GM12878 (cell line): ENCODE measurements at regions not wholly inside any gene's neighbourhood (a gene's known extent, or its start where the extent isn't known, plus 50 kb on each side); places are given as distances from the start of the nearest gene placed in this dataset.

Experiments
- ATAC-seq: fragments of 200-7000 bp; cut with Tn5 transposase; 3 replicates; pipeline ENCODE4 v1.9.1; 2020; ENCODE audit warnings: mild to moderate bottlenecking, moderate library complexity
- BruUV-seq: library from RNA; stranded (reverse); fragments of 400-500 nt; replicated peaks from 2 replicates; lab custom pipeline; 2021; lab: Mats Ljungman, UMichigan
- CTCF ChIA-PET: fragments of 300-600 bp; sonication (Branson Sonifier 250); formaldehyde crosslinking; extraction: SDS; loops from one replicate; lab custom pipeline; 2021; ENCODE audit warnings: inconsistent platforms; lab: Yijun Ruan, JAX
- POLR2A ChIA-PET: fragments of 350-600 bp; formaldehyde crosslinking; extraction: SDS; loops from one replicate; lab custom pipeline; 2021; ENCODE audit warnings: inconsistent platforms; lab: Charles Lee
- RAD21 ChIA-PET: fragments of 300-600 bp; sonication (Branson Sonifier 250); formaldehyde crosslinking; loops from one replicate; lab custom pipeline; 2023; ENCODE audit warnings: antibody characterized with exemption; ENCODE audit not compliant: unreplicated experiment; lab: Charles Lee
- SMC1A ChIA-PET: fragments of 300-600 bp; sonication (Branson Sonifier 250); formaldehyde crosslinking; loops from one replicate; lab custom pipeline; 2023; ENCODE audit not compliant: unreplicated experiment, uncharacterized antibody; lab: Charles Lee
- DNase-seq: peaks from one replicate; pipeline ENCODE4 v3.0.0-alpha.2; 2011; ENCODE audit warnings: low read depth, low spot score
- FAIRE-seq: peaks from 3 replicates; lab custom pipeline; 2011; peaks lifted over from hg19 to GRCh38; lab: Jason Lieb, UNC
- H2AFZ ChIP-seq: 2 replicates; pipeline ENCODE4 v1.6.0; 2011; ENCODE audit warnings: low read depth, low read length, control low read depth; ENCODE audit not compliant: control insufficient read depth
- H3K27ac ChIP-seq: 2 replicates; pipeline ENCODE4 v1.5.1; 2011; ENCODE audit warnings: control low read depth; ENCODE audit not compliant: control insufficient read depth, insufficient read depth
- H3K27me3 ChIP-seq, 2 experiments: replicated peaks in 1 of 2; 2 replicates each; pipeline versions ENCODE4 v1.6.0 to v1.6.1; 2011; ENCODE audit warnings: low read length in 1 of 2; ENCODE audit not compliant: control insufficient read depth in 2 of 2, insufficient read depth in 2 of 2
- H3K36me3 ChIP-seq, 2 experiments: 2 replicates each; pipeline ENCODE4 v1.5.1; 2011; ENCODE audit warnings: low read length in 1 of 2; ENCODE audit not compliant: control insufficient read depth in 2 of 2, insufficient read depth in 2 of 2
- H3K4me1 ChIP-seq: 2 replicates; pipeline ENCODE4 v1.6.1; 2011; ENCODE audit warnings: mild to moderate bottlenecking, low read length, moderate library complexity, mixed read lengths; ENCODE audit not compliant: control insufficient read depth, insufficient read depth
- H3K4me2 ChIP-seq: 2 replicates; pipeline ENCODE4 v1.6.0; 2011; ENCODE audit warnings: control low read depth; ENCODE audit not compliant: control insufficient read depth, insufficient read depth
- H3K4me3 ChIP-seq: fragments of 200-600 bp; sonication (generic); 2 replicates; pipeline ENCODE4 v1.5.1; 2016
- H3K79me2 ChIP-seq: 2 replicates; pipeline ENCODE4 v1.6.0; 2011; ENCODE audit warnings: low read length; ENCODE audit not compliant: control insufficient read depth, insufficient read depth
- H3K9ac ChIP-seq: 2 replicates; pipeline ENCODE4 v1.8.0; 2011; ENCODE audit warnings: low read length, control low read depth, mixed read lengths; ENCODE audit not compliant: control insufficient read depth, insufficient read depth
- H3K9me3 ChIP-seq: replicated peaks from 3 replicates; pipeline ENCODE4 v1.5.1; 2011; ENCODE audit warnings: mild to moderate bottlenecking, low read length; ENCODE audit not compliant: control insufficient read depth, insufficient read depth
- H4K20me1 ChIP-seq: 2 replicates; pipeline ENCODE4 v1.6.0; 2011; ENCODE audit not compliant: control insufficient read depth, insufficient read depth
- KDM1A ChIP-seq: fragments of 200-600 bp; sonication (generic); IDR thresholded peaks from 2 replicates; pipeline ENCODE4 v1.6.1; 2016; ENCODE audit warnings: borderline replicate concordance
- MYC ChIP-seq: IDR thresholded peaks from 2 replicates; pipeline ENCODE4 v1.6.1; 2011; ENCODE audit warnings: mild to moderate bottlenecking, low read length, moderate library complexity, inconsistent platforms; ENCODE audit not compliant: insufficient read depth, insufficient replicate concordance, insufficient read length, severe bottlenecking
- NR2C2 ChIP-seq: IDR thresholded peaks from 2 replicates; pipeline ENCODE4 v1.6.1; 2011; ENCODE audit warnings: borderline replicate concordance, low read depth; ENCODE audit not compliant: control insufficient read depth, insufficient read length
- POLR2A ChIP-seq: IDR thresholded peaks from 2 replicates; pipeline ENCODE4 v1.6.1; 2011; ENCODE audit warnings: low read depth, mild to moderate bottlenecking, low read length
- RAD51 ChIP-seq: fragments of 450-650 bp; IDR thresholded peaks from 2 replicates; pipeline ENCODE4 v1.6.1; 2016; ENCODE audit warnings: moderate library complexity, mild to moderate bottlenecking, inconsistent platforms
- TCF7 ChIP-seq: IDR thresholded peaks from 2 replicates; pipeline ENCODE4 v1.6.1; 2014; ENCODE audit warnings: antibody characterized with exemption, borderline replicate concordance
- WGBS: methylation state at CpG from one replicate; pipeline ENCODE4 v1.1.6; 2016; ENCODE audit warnings: low lambda C conversion rate; ENCODE audit not compliant: insufficient replicate concordance, insufficient coverage; ENCODE audit errors: missing lambda C conversion rate; 5-methylcytosine and 5-hydroxymethylcytosine counted together
- in situ Hi-C: fragments of 300-500 bp; cut with MboI; formaldehyde crosslinking; loops from 9 replicates; pipeline ENCODE4 v1.14.3; 2018; ENCODE audit warnings: mixed read lengths
- intact Hi-C: fragments of 100-400 bp; cut with micrococcal nuclease; formaldehyde crosslinking; loops from one replicate; pipeline ENCODE4 v1.14.2; 2022; ENCODE audit not compliant: unreplicated experiment
- TF ChIP-seq, protein P1 (sequence below): fragments of 450-650 bp; IDR thresholded peaks from 2 replicates; pipeline ENCODE4 v1.6.1; 2017; ENCODE audit warnings: low read depth, mild to moderate bottlenecking, moderate library complexity

DNA sequence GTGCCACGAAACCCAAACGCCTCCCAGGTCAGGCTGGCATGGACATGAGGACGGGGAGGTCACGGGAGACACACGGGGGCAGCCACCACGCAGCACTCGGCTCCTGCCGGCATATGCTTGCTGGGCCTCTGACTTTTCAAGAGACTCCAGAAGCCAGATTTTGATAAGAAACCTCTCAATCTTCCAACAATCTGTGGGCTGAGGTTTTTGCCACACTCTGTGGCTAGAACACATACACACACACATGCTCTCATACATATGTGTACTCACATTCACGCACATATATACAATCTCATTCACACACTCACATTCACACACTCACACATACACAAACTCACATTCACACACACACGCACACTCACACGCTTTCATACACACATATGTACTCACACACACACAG is 86.7 kb upstream of the LINGO1 start:
- Histone ChIP-seq H4K20me1 (no peaks in the 10 kb centered on the region), H3K27me3 (no peaks in the 10 kb centered on the region; a peak in 3 of 4 replicates), H3K4me3 (no peak overlapping the region), H3K36me3 (no peaks in the 10 kb centered on the region), H3K4me2 (no peak overlapping the region), H3K27ac (no peak overlapping the region), H3K9me3 (no peaks in the 10 kb centered on the region), H3K4me1 (no peaks in the 10 kb centered on the region), H3K9ac (no peak overlapping the region), H3K79me2 (no peaks in the 10 kb centered on the region), H2AFZ (no peak overlapping the region)
- no TSS peak for BruUV-seq
- ATAC-seq (no peak), DNase-seq (no peak), FAIRE-seq (no peak)
- whole genome bisulfite sequencing, result 25% methylated on average over 11 of the region's 11 CpGs
- ChIA-PET CTCF (no interaction called here), RAD21 (no interaction called here), POLR2A (no interaction called here), SMC1A (no interaction called here)
- no peak for TF ChIP-seq RAD51
- TF ChIP-seq, protein P1, sequence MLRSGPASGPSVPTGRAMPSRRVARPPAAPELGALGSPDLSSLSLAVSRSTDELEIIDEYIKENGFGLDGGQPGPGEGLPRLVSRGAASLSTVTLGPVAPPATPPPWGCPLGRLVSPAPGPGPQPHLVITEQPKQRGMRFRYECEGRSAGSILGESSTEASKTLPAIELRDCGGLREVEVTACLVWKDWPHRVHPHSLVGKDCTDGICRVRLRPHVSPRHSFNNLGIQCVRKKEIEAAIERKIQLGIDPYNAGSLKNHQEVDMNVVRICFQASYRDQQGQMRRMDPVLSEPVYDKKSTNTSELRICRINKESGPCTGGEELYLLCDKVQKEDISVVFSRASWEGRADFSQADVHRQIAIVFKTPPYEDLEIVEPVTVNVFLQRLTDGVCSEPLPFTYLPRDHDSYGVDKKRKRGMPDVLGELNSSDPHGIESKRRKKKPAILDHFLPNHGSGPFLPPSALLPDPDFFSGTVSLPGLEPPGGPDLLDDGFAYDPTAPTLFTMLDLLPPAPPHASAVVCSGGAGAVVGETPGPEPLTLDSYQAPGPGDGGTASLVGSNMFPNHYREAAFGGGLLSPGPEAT, result no peak
- TF ChIP-seq NR2C2, result no peak
- no peak for TF ChIP-seq POLR2A
- no peak for TF ChIP-seq MYC
- TF ChIP-seq TCF7, result no peak
- TF ChIP-seq KDM1A, result no peak
- in situ Hi-C loops, result no loop called here
- intact Hi-C loops, result no loop called here
